ENCODE measurements at regions not wholly inside any gene's neighbourhood (a gene's known extent, or its start where the extent isn't known, plus 50 kb on each side); places are given as distances from the start of the nearest gene placed in this dataset.

- DNase-seq (ENCODE audit: low spot score), result no peak
These were observed 197.4 kb upstream of the MTPN start for GRCh38 chr7:136174477-136175125.

GRCh38 chr7:136173874-136174273 lies 196.7 kb upstream of the MTPN start:
- no peak for DNase-seq (ENCODE audit: low spot score)

GRCh38 chr7:136171233-136171632 lies 194.1 kb upstream of the MTPN start:
- no peak for DNase-seq (ENCODE audit: low spot score)

- no peak for DNase-seq (ENCODE audit: low spot score)
These were observed 191.7 kb upstream of the MTPN start for GRCh38 chr7:136168821-136169220.

- no peak for DNase-seq (ENCODE audit: low spot score)
These were observed 190.8 kb upstream of the MTPN start for GRCh38 chr7:136167991-136168390.

- no peak for DNase-seq (ENCODE audit: low spot score)
These were observed 189.4 kb upstream of the MTPN start for GRCh38 chr7:136166521-136166920.

GRCh38 chr7:136163340-136163801 lies 186.2 kb upstream of the MTPN start:
- no peak for DNase-seq (ENCODE audit: low spot score)

- DNase-seq (ENCODE audit: low spot score), result no peak
These were observed 173.2 kb upstream of the MTPN start for GRCh38 chr7:136150311-136150710.

GRCh38 chr7:136148920-136149319 lies 171.8 kb upstream of the MTPN start:
- DNase-seq (ENCODE audit: low spot score), result no peak

- no peak for DNase-seq (ENCODE audit: low spot score)
These were observed 169.8 kb upstream of the MTPN start for GRCh38 chr7:136146925-136147324.

GRCh38 chr7:136144182-136144581 lies 167.0 kb upstream of the MTPN start:
- DNase-seq (ENCODE audit: low spot score), result no peak

- no peak for DNase-seq (ENCODE audit: low spot score)
These were observed 166.1 kb upstream of the MTPN start for GRCh38 chr7:136143271-136143670.

- no peak for DNase-seq (ENCODE audit: low spot score)
These were observed 165.4 kb upstream of the MTPN start for GRCh38 chr7:136142583-136142982.

GRCh38 chr7:136140469-136140868 lies 163.3 kb upstream of the MTPN start:
- DNase-seq (ENCODE audit: low spot score), result no peak

GRCh38 chr7:136139417-136139816 lies 162.3 kb upstream of the MTPN start:
- DNase-seq (ENCODE audit: low spot score), result no peak

GRCh38 chr7:136138991-136139390 lies 161.8 kb upstream of the MTPN start:
- no peak for DNase-seq (ENCODE audit: low spot score)

- no peak for DNase-seq (ENCODE audit: low spot score)
These were observed 159.8 kb upstream of the MTPN start for GRCh38 chr7:136136906-136137454.

- DNase-seq (ENCODE audit: low spot score), result no peak
These were observed 157.3 kb upstream of the MTPN start for GRCh38 chr7:136134503-136134902.

- DNase-seq (ENCODE audit: low spot score), result no peak
These were observed 156.4 kb upstream of the MTPN start for GRCh38 chr7:136133551-136133950.

GRCh38 chr7:136131304-136131630 lies 154.1 kb upstream of the MTPN start:
- no peak for DNase-seq (ENCODE audit: low spot score)

- no peak for DNase-seq (ENCODE audit: low spot score)
These were observed 153.5 kb upstream of the MTPN start for GRCh38 chr7:136130511-136131303.

- DNase-seq (ENCODE audit: low spot score), result no peak
These were observed 150.9 kb upstream of the MTPN start for GRCh38 chr7:136128050-136128449.

- DNase-seq (ENCODE audit: low spot score), result no peak
These were observed 146.2 kb upstream of the MTPN start for GRCh38 chr7:136123352-136123751.

All from AG08396 (cell line).